ENCODE measurements at regions not wholly inside any gene's neighbourhood (a gene's known extent, or its start where the extent isn't known, plus 50 kb on each side); places are given as distances from the start of the nearest gene placed in this dataset.
"Not testable (repeated sequence)": the region's sequence is repeated elsewhere in the genome, so short reads cannot be mapped to it uniquely, and the experiment has no call there.

DNA sequence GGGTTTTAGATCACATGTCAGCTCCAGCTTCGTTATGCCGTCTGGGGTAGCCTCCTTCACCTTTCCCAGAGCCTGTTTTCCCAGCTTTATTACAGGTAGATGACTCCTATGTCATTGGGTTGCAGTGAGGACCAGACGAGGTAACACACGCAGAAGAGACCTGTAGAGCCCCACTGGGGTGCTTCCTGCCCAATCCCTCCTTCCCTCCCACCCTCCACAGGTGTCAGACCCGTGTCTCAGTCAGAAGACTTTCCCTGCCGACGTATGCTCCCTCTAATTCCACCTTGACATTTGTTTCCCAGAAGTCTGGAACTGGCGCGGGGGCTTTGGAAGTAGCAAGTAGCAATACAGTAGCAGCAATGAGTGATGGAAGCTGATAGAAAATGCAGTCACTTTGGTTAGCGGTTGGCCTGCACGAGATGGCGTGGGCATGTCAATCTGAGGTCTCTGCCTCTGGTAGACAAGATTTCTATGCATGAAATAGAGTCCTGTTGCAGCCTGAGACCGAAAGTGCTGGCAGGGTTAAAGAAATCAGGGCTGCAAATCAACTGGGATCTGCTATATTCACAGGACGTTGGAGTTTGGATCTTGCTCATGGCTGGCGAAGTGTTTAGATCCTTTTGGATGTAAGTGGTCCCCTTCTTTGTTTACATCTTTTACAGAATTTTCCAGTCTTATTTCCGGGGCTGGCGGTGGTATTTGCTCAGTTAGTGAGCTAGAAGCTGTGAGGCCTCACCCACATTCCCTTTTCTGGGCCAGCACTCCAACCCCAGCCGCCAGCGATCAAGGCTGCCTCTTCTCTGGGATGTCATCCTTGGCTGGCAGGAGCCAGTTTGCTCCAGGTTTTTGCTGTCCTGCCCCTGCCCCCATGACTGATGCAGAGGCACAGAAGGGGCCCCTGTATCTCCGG, 78.3 kb upstream of the KMT2C start:
- Histone ChIP-seq H3K9ac (ENCODE audit: low read length) (no peak overlapping the region), H3K4me3 (ENCODE audit: low read length) (no peak overlapping the region), H3K27ac (ENCODE audit: low read depth, low read length) (no peak overlapping the region), H3K4me1 (ENCODE audit: control insufficient read depth, insufficient read depth, low read length) (no peaks in the 10 kb centered on the region), H3K36me3 (ENCODE audit: control insufficient read depth, insufficient read depth, low read length) (no peaks in the 10 kb centered on the region), H3K27me3 (ENCODE audit: control insufficient read depth, insufficient read depth, low read length) (no peaks in the 10 kb centered on the region)

DNA sequence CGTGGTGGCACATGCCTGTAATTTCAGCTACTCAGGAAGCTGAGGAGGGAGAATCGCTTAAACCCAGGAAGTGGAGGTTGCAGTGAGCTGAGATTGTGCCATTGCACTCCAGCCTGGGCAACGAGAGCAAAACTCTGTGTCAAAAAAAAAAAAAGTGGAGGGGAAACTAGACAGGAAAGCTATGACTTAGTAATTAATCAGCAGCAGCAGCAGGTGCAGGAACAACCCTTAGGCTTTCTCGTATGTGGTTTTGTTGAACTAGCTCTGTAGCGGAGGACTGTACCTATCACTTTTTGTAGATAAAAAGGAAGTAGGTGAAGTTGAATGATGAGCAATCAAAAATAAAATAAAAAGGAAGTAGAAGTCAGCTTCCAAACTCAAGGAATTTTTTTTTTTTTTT, 76.9 kb upstream of the KMT2C start:
- H3K27ac ChIP-seq (ENCODE audit: low read depth, low read length), result no peak overlapping the region
- no peaks in the 10 kb centered on the region for H3K4me1 ChIP-seq (ENCODE audit: control insufficient read depth, insufficient read depth, low read length)
- no peak overlapping the region for H3K9ac ChIP-seq (ENCODE audit: low read length)
- no peaks in the 10 kb centered on the region for H3K27me3 ChIP-seq (ENCODE audit: control insufficient read depth, insufficient read depth, low read length)
- H3K36me3 ChIP-seq (ENCODE audit: control insufficient read depth, insufficient read depth, low read length), result no peaks in the 10 kb centered on the region
- no peak overlapping the region for H3K4me3 ChIP-seq (ENCODE audit: low read length)

DNA sequence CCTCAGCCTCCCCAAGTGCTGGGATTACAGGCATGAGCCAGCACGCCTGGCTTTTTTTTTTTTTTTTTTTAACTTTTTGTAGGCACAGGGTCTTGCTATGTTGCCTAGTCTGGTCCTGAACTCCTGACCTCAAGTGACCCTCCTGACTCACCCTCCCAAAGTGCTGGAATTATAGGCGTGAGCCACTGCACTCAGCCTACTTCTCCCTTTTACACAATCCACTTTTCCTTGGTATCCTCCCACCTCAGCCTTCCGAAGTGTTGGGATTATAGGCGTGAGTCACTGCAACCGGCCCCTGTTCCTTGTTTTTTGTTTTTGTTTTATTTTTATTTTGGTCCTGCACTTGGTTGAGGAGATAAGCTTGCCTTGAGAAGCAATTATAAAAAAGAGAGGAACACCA, 75.9 kb upstream of the KMT2C start:
- Histone ChIP-seq H3K27me3 (ENCODE audit: control insufficient read depth, insufficient read depth, low read length) (no peaks in the 10 kb centered on the region), H3K4me1 (ENCODE audit: control insufficient read depth, insufficient read depth, low read length) (no peaks in the 10 kb centered on the region)

DNA sequence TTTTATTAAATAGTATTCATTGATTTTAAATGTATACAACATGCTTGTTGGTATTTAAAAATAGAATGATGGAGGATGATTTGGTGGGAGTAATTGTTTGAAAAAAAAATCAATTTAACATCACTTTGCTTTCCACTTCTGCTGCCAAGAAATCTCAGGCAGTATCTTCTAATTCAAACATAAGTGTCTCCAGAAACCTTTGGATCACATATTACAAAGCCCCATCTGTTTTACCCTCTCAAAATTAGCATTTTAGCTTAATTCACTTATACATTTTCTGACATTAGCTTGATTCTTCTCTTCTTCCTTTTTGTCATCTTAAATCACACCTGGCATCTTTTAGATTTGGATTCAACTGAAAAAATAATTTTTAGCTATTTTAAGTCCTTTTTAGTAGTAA, 72.9 kb upstream of the KMT2C start:
- Histone ChIP-seq H3K27ac (ENCODE audit: low read depth, low read length) (no peak overlapping the region), H3K4me1 (ENCODE audit: control insufficient read depth, insufficient read depth, low read length) (no peaks in the 10 kb centered on the region), H3K9ac (ENCODE audit: low read length) (no peak overlapping the region), H3K36me3 (ENCODE audit: control insufficient read depth, insufficient read depth, low read length) (no peaks in the 10 kb centered on the region), H3K27me3 (ENCODE audit: control insufficient read depth, insufficient read depth, low read length) (no peaks in the 10 kb centered on the region), H3K4me3 (ENCODE audit: low read length) (no peak overlapping the region)

More for the DNA sequence above, 75.9 kb upstream of the KMT2C start:
- no peak overlapping the region for H3K27ac ChIP-seq (ENCODE audit: low read depth, low read length)
- H3K36me3 ChIP-seq (ENCODE audit: control insufficient read depth, insufficient read depth, low read length), result no peaks in the 10 kb centered on the region
- H3K4me3 ChIP-seq (ENCODE audit: low read length), result no peak overlapping the region
- no peak overlapping the region for H3K9ac ChIP-seq (ENCODE audit: low read length)

- Histone ChIP-seq H3K4me1 (ENCODE audit: control insufficient read depth, insufficient read depth, low read length) (no peaks in the 10 kb centered on the region), H3K4me3 (ENCODE audit: low read length) (no peak overlapping the region), H3K27me3 (ENCODE audit: control insufficient read depth, insufficient read depth, low read length) (no peaks in the 10 kb centered on the region), H3K9ac (ENCODE audit: low read length) (no peak overlapping the region), H3K27ac (ENCODE audit: low read depth, low read length) (no peak overlapping the region), H3K36me3 (ENCODE audit: control insufficient read depth, insufficient read depth, low read length) (no peaks in the 10 kb centered on the region)
Observed at GRCh38 chr7:152505606-152506005, 69.8 kb upstream of the KMT2C start.

DNA sequence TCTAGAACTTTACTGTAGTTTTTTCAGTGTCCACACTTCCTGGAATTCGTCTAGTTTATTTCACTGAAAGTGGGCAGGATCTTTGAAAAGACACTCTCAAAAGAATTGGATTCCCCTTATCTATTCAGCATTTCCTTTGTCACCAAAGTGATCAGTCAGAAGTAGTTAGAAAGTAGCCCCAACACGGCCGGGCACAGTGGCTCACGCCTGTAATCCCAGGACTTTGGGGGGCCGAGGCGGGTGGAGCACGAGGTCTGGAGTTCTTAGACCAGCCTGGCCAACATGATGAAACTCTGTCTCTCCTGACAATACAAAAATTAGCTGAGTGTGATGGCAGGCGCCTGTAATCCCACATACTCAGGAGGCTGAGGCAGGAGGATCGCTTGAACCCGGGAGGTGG, 69.0 kb upstream of the KMT2C start:
- Histone ChIP-seq H3K9ac (ENCODE audit: low read length) (no peak overlapping the region), H3K27ac (ENCODE audit: low read depth, low read length) (no peak overlapping the region), H3K27me3 (ENCODE audit: control insufficient read depth, insufficient read depth, low read length) (no peaks in the 10 kb centered on the region), H3K36me3 (ENCODE audit: control insufficient read depth, insufficient read depth, low read length) (no peaks in the 10 kb centered on the region), H3K4me3 (ENCODE audit: low read length) (no peak overlapping the region), H3K4me1 (ENCODE audit: control insufficient read depth, insufficient read depth, low read length) (no peaks in the 10 kb centered on the region)

- no peak overlapping the region for H3K4me3 ChIP-seq (ENCODE audit: low read length)
Observed at GRCh38 chr7:152504367-152504766, 68.6 kb upstream of the KMT2C start.

DNA sequence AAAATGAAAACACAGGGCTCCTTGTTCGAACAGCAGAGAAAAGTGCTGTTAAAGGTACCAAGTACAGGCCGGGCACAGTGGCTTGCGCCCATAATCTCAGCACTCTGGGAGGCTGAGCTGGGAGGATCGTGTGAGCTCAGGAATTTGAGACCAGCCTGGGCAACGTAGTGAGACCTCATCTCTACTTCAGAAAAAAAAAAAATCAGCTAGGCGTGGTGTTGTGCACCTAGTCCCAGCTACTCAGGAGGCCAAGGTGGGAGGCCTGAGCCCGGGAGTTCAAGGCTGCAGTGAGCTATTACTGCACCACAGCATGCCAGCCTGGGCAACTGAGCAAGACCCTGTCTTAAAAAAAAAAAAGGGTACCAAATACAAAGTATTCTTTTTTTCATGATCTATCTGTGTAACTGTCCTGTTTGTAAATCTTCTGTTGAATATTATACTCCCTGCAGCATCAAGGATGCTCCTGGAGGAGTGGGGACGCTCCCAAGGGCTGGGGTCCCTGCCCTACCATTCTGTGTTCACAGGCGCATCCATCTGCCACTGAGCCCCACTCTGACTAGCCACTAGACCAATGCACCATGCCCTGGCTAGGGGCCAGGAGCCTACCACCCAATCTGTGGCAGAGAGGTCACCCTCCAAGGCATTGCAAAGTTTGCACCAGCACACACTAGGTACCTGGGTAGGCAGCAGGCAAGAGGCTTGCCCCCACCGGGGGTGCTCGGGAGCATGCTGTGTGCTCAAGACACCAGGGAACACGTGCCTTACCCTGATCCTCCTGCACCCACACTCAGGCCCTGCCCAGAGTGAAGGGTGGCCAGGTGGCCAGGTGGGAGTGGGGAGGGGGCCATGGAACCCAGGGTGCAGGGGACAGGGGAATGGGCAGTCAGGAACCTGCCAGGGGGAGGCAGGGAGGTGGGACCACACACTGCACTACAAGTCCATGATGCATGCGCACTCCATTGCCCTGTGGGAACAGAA, 67.3 kb upstream of the KMT2C start:
- no peak overlapping the region for H3K4me3 ChIP-seq (ENCODE audit: low read length)
- no peaks in the 10 kb centered on the region for H3K27me3 ChIP-seq (ENCODE audit: control insufficient read depth, insufficient read depth, low read length)

More at GRCh38 chr7:152504367-152504766, 68.6 kb upstream of the KMT2C start:
- Histone ChIP-seq H3K36me3 (ENCODE audit: control insufficient read depth, insufficient read depth, low read length) (no peaks in the 10 kb centered on the region), H3K9ac (ENCODE audit: low read length) (no peak overlapping the region), H3K27ac (ENCODE audit: low read depth, low read length) (no peak overlapping the region), H3K4me1 (ENCODE audit: control insufficient read depth, insufficient read depth, low read length) (no peaks in the 10 kb centered on the region), H3K27me3 (ENCODE audit: control insufficient read depth, insufficient read depth, low read length) (no peaks in the 10 kb centered on the region)

DNA sequence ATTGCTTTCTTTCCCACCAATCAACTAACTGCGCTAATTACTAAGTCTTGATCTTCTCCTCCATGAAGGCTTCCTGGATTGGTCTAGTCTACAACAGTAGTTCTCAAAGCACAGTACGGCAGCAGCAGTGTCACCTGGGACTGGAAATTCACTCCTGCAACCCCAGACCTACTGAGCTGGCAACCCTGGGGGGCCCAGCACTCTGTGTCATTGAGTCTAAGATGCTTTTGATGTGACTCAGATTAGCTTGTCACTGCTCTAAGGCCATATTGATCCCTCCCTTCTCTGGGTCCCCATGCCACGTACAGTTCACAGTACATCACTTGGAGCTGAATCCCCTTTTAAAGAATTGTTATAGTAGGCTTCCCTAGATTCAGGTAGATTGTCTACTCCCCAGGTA, 65.7 kb upstream of the KMT2C start:
- no peaks in the 10 kb centered on the region for H3K27me3 ChIP-seq (ENCODE audit: control insufficient read depth, insufficient read depth, low read length)
- H3K4me1 ChIP-seq (ENCODE audit: control insufficient read depth, insufficient read depth, low read length), result no peaks in the 10 kb centered on the region

More for the DNA sequence above, 67.3 kb upstream of the KMT2C start:
- H3K27ac ChIP-seq (ENCODE audit: low read depth, low read length), result no peak overlapping the region
- no peaks in the 10 kb centered on the region for H3K36me3 ChIP-seq (ENCODE audit: control insufficient read depth, insufficient read depth, low read length)
- no peaks in the 10 kb centered on the region for H3K4me1 ChIP-seq (ENCODE audit: control insufficient read depth, insufficient read depth, low read length)
- no peak overlapping the region for H3K9ac ChIP-seq (ENCODE audit: low read length)

GRCh38 chr7:152499969-152500368, 64.2 kb upstream of the KMT2C start:
- H3K4me3 ChIP-seq (ENCODE audit: low read length); H3K4me1 ChIP-seq (ENCODE audit: control insufficient read depth, insufficient read depth, low read length): not testable (repeated sequence)

More for the DNA sequence above, 65.7 kb upstream of the KMT2C start:
- no peak overlapping the region for H3K27ac ChIP-seq (ENCODE audit: low read depth, low read length)
- no peak overlapping the region for H3K4me3 ChIP-seq (ENCODE audit: low read length)
- H3K36me3 ChIP-seq (ENCODE audit: control insufficient read depth, insufficient read depth, low read length), result no peaks in the 10 kb centered on the region
- no peak overlapping the region for H3K9ac ChIP-seq (ENCODE audit: low read length)

DNA sequence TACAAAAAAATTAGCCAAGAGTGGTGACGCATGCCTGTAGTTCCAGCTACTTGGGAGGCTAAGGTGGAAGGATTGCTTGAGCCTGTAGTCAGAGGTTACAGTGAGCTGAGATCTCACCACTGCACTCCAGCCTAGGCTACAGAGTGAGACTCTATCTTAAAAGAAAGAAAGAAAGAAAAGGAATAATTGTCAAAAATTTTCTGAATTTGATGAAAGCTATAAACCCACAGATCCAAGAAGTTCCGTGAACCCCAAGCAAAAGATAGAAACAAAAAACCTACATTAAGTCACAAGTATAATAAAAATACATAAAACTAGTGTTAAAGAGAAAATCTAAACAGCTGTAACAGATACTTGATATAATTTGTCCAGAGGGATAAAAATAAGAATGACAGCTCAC, 60.1 kb upstream of the KMT2C start:
- Histone ChIP-seq H3K27me3 (ENCODE audit: control insufficient read depth, insufficient read depth, low read length) (no peaks in the 10 kb centered on the region), H3K27ac (ENCODE audit: low read depth, low read length) (no peak overlapping the region), H3K9ac (ENCODE audit: low read length) (no peak overlapping the region), H3K4me3 (ENCODE audit: low read length) (no peak overlapping the region), H3K4me1 (ENCODE audit: control insufficient read depth, insufficient read depth, low read length) (no peaks in the 10 kb centered on the region), H3K36me3 (ENCODE audit: control insufficient read depth, insufficient read depth, low read length) (no peaks in the 10 kb centered on the region)

More at GRCh38 chr7:152499969-152500368, 64.2 kb upstream of the KMT2C start:
- not testable (repeated sequence) for H3K27ac ChIP-seq (ENCODE audit: low read depth, low read length); H3K9ac ChIP-seq (ENCODE audit: low read length); H3K27me3 ChIP-seq (ENCODE audit: control insufficient read depth, insufficient read depth, low read length); H3K36me3 ChIP-seq (ENCODE audit: control insufficient read depth, insufficient read depth, low read length)

GRCh38 chr7:152492952-152493351, 57.1 kb upstream of the KMT2C start:
- Histone ChIP-seq H3K36me3 (ENCODE audit: control insufficient read depth, insufficient read depth, low read length) (no peaks in the 10 kb centered on the region), H3K27ac (ENCODE audit: low read depth, low read length) (no peak overlapping the region), H3K4me1 (ENCODE audit: control insufficient read depth, insufficient read depth, low read length) (no peaks in the 10 kb centered on the region), H3K9ac (ENCODE audit: low read length) (no peak overlapping the region), H3K4me3 (ENCODE audit: low read length) (no peak overlapping the region), H3K27me3 (ENCODE audit: control insufficient read depth, insufficient read depth, low read length) (no peaks in the 10 kb centered on the region)
